GM18502 (cell line): ENCODE measurements at regions not wholly inside any gene's neighbourhood (a gene's known extent, or its start where the extent isn't known, plus 50 kb on each side); places are given as distances from the start of the nearest gene placed in this dataset.
"Not testable (repeated sequence)": the region's sequence is repeated elsewhere in the genome, so short reads cannot be mapped to it uniquely, and the experiment has no call there.

Experiments used
- ATAC-seq: cut with Tn5 transposase; IDR thresholded peaks from one replicate; pipeline ENCODE4 v1.9.1; 2021; ENCODE audit warnings: mild to moderate bottlenecking; ENCODE audit not compliant: unreplicated experiment, poor library complexity

GRCh38 chr4:100679926-100680325 is 162.1 kb upstream of the EMCN start:
- ATAC-seq: no peak

GRCh38 chr4:100674976-100675375 is 157.2 kb upstream of the EMCN start:
- no peak for ATAC-seq

GRCh38 chr4:100657187-100657586 is 139.4 kb upstream of the EMCN start:
- ATAC-seq: no peak

GRCh38 chr4:100651499-100652175 is 133.8 kb upstream of the EMCN start:
- ATAC-seq: no peak

- no peak for ATAC-seq
Observed at GRCh38 chr4:100649417-100649816, 131.6 kb upstream of the EMCN start.

- no peak for ATAC-seq
Observed at GRCh38 chr4:100644150-100644549, 126.3 kb upstream of the EMCN start.

GRCh38 chr4:100641336-100641735 is 123.5 kb upstream of the EMCN start:
- no peak for ATAC-seq

GRCh38 chr4:100635899-100636298 is 118.1 kb upstream of the EMCN start:
- no peak for ATAC-seq

- no peak for ATAC-seq
Observed at GRCh38 chr4:100633269-100633668, 115.4 kb upstream of the EMCN start.

GRCh38 chr4:100632163-100632562 is 114.3 kb upstream of the EMCN start:
- ATAC-seq: no peak

GRCh38 chr4:100631281-100631968 is 113.6 kb upstream of the EMCN start:
- no peak for ATAC-seq

GRCh38 chr4:100630341-100630740 is 112.5 kb upstream of the EMCN start:
- no peak for ATAC-seq

- no peak for ATAC-seq
Observed at GRCh38 chr4:100609810-100610209, 92.0 kb upstream of the EMCN start.

- not testable (repeated sequence) for ATAC-seq
Observed at GRCh38 chr4:100608651-100609050, 90.8 kb upstream of the EMCN start.

- ATAC-seq: no peak
Observed at GRCh38 chr4:100605144-100605543, 87.3 kb upstream of the EMCN start.

GRCh38 chr4:100593935-100594334 is 76.1 kb upstream of the EMCN start:
- no peak for ATAC-seq

GRCh38 chr4:100591161-100591876 is 73.5 kb upstream of the EMCN start:
- ATAC-seq: no peak

GRCh38 chr4:100590325-100590724 is 72.5 kb upstream of the EMCN start:
- no peak for ATAC-seq

- ATAC-seq: no peak
Observed at GRCh38 chr4:100588076-100588475, 70.3 kb upstream of the EMCN start.

GRCh38 chr4:100582146-100582545 is 64.3 kb upstream of the EMCN start:
- ATAC-seq: no peak

GRCh38 chr4:100581337-100581736 is 63.5 kb upstream of the EMCN start:
- no peak for ATAC-seq
